ENCODE measurements at regions not wholly inside any gene's neighbourhood (a gene's known extent, or its start where the extent isn't known, plus 50 kb on each side); places are given as distances from the start of the nearest gene placed in this dataset.
A peak's percentile ranks its signal among the peaks of the same experiment; 100 is the strongest.
"Not testable (repeated sequence)": the region's sequence is repeated elsewhere in the genome, so short reads cannot be mapped to it uniquely, and the experiment has no call there.

- no peaks in the 10 kb centered on the region for H3K27me3 Mint-ChIP-seq
- ATAC-seq (no peak), DNase-seq (no peak)
- peaks cover 0 to 7% of the 10 kb centered on the region in 2 donors for H3K9me3 Mint-ChIP-seq
- H3K4me3 Mint-ChIP-seq: no peak overlapping the region
- peaks cover 23% of the 10 kb centered on the region for H3K4me1 Mint-ChIP-seq
- no peak overlapping the region for H3K27ac Mint-ChIP-seq
These were observed 103.2 kb downstream of the ZNF429 start for GRCh38 chr19:21608571-21608970.

- H3K4me3 Mint-ChIP-seq: no peak overlapping the region
- peaks cover 31% of the 10 kb centered on the region for H3K4me1 Mint-ChIP-seq
- no peaks in the 10 kb centered on the region for H3K9me3 Mint-ChIP-seq
- DNase-seq (no peak), ATAC-seq (no peak)
- H3K27me3 Mint-ChIP-seq: no peaks in the 10 kb centered on the region
- no peak overlapping the region for H3K27ac Mint-ChIP-seq
These were observed 102.0 kb downstream of the ZNF429 start for GRCh38 chr19:21607449-21607848.

GRCh38 chr19:21607011-21607410, 101.6 kb downstream of the ZNF429 start:
- not testable (repeated sequence) for H3K9me3 Mint-ChIP-seq, ATAC-seq, H3K27me3 Mint-ChIP-seq, DNase-seq, H3K4me3 Mint-ChIP-seq, H3K27ac Mint-ChIP-seq
- H3K4me1 Mint-ChIP-seq: peaks cover 29% of the 10 kb centered on the region

- H3K9me3 Mint-ChIP-seq, H3K4me3 Mint-ChIP-seq, DNase-seq, H3K27me3 Mint-ChIP-seq, H3K27ac Mint-ChIP-seq, ATAC-seq: not testable (repeated sequence)
- H3K4me1 Mint-ChIP-seq: peaks cover 26% of the 10 kb centered on the region
These were observed 100.9 kb downstream of the ZNF429 start for GRCh38 chr19:21606326-21606725.

GRCh38 chr19:21604951-21605476, 99.6 kb downstream of the ZNF429 start:
- Mint-ChIP-seq H3K27ac (peak overlapping the region; percentile 96 to 97), H3K27me3 (no peaks in the 10 kb centered on the region), H3K4me1 (peaks cover 26% of the 10 kb centered on the region), H3K4me3 (peak overlapping the region; percentile 84 to 94), H3K9me3 (no peaks in the 10 kb centered on the region)
- DNase-seq: no peak
- peak; percentile 12 for ATAC-seq
